ENCODE measurements at regions not wholly inside any gene's neighbourhood (a gene's known extent, or its start where the extent isn't known, plus 50 kb on each side); places are given as distances from the start of the nearest gene placed in this dataset.
"Not testable (repeated sequence)": the region's sequence is repeated elsewhere in the genome, so short reads cannot be mapped to it uniquely, and the experiment has no call there.

GRCh38 chr11:71155846-71156245, 96.5 kb downstream of the SHANK2 start:
- no peak overlapping the region for H3K4me2 ChIP-seq
- H3K27me3 ChIP-seq (ENCODE audit: insufficient read depth, low read depth): no peaks in the 10 kb centered on the region
- TF ChIP-seq, protein P1, sequence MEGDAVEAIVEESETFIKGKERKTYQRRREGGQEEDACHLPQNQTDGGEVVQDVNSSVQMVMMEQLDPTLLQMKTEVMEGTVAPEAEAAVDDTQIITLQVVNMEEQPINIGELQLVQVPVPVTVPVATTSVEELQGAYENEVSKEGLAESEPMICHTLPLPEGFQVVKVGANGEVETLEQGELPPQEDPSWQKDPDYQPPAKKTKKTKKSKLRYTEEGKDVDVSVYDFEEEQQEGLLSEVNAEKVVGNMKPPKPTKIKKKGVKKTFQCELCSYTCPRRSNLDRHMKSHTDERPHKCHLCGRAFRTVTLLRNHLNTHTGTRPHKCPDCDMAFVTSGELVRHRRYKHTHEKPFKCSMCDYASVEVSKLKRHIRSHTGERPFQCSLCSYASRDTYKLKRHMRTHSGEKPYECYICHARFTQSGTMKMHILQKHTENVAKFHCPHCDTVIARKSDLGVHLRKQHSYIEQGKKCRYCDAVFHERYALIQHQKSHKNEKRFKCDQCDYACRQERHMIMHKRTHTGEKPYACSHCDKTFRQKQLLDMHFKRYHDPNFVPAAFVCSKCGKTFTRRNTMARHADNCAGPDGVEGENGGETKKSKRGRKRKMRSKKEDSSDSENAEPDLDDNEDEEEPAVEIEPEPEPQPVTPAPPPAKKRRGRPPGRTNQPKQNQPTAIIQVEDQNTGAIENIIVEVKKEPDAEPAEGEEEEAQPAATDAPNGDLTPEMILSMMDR (conservative IDR thresholded peaks at IDR 0.05; ENCODE audit: low read depth, low read length): no peak
- no peak overlapping the region for H3K27ac ChIP-seq
- no peak overlapping the region for H2AFZ ChIP-seq (ENCODE audit: low read depth)
- H3K4me1 ChIP-seq (ENCODE audit: low read depth, poor library complexity, severe bottlenecking): no peaks in the 10 kb centered on the region
- H3K36me3 ChIP-seq (ENCODE audit: insufficient read depth): no peaks in the 10 kb centered on the region
- no peak overlapping the region for H3K4me3 ChIP-seq (IDR thresholded peaks at IDR 0.05; ENCODE audit: insufficient read depth, low read depth, low read length)
- no peak overlapping the region for H3K9ac ChIP-seq
- H4K20me1 ChIP-seq (ENCODE audit: insufficient read depth): no peaks in the 10 kb centered on the region
- H3K79me2 ChIP-seq (ENCODE audit: insufficient read depth, low read depth): no peaks in the 10 kb centered on the region

DNA sequence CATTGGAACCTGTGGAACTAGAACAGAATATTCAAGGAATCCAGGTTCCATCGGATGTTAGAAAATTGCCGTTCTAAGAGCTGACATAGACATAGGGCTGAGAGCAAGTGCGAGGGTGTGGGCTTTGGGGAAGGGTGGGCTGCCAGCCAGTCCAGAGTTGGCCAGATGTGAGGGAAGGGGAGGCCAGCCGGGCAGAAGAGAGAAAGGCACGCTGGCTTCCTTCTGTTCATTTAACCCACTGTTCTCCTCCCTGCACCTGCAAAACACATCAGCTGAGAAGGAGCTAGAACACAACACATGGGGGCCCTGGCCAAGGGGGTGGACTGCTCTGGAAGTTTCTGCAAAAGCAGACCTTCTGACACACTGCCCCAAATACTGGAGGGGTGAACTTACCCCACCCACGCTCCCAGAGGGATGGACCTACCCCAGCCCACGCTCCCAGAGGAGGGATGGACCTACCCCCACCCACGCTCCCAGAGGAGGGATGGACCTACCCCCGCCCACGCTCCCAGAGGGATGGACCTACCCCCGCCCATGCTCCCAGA, 98.0 kb downstream of the SHANK2 start:
- TF ChIP-seq, protein P1 (conservative IDR thresholded peaks at IDR 0.05; ENCODE audit: low read depth, low read length): no peak
- H4K20me1 ChIP-seq (ENCODE audit: insufficient read depth): no peaks in the 10 kb centered on the region
- no peak overlapping the region for H2AFZ ChIP-seq (ENCODE audit: low read depth)
- H3K36me3 ChIP-seq (ENCODE audit: insufficient read depth): no peaks in the 10 kb centered on the region
- H3K4me1 ChIP-seq (ENCODE audit: low read depth, poor library complexity, severe bottlenecking): no peaks in the 10 kb centered on the region
- H3K9ac ChIP-seq: no peak overlapping the region
- no peaks in the 10 kb centered on the region for H3K27me3 ChIP-seq (ENCODE audit: insufficient read depth, low read depth)
- no peak overlapping the region for H3K4me3 ChIP-seq (IDR thresholded peaks at IDR 0.05; ENCODE audit: insufficient read depth, low read depth, low read length)
- no peaks in the 10 kb centered on the region for H3K79me2 ChIP-seq (ENCODE audit: insufficient read depth, low read depth)
- H3K4me2 ChIP-seq: no peak overlapping the region
- H3K27ac ChIP-seq: no peak overlapping the region

GRCh38 chr11:71153005-71153390, 99.4 kb downstream of the SHANK2 start:
- Histone ChIP-seq H3K4me2 (no peak overlapping the region), H4K20me1 (ENCODE audit: insufficient read depth) (no peaks in the 10 kb centered on the region), H3K79me2 (ENCODE audit: insufficient read depth, low read depth) (no peaks in the 10 kb centered on the region), H3K27me3 (ENCODE audit: insufficient read depth, low read depth) (no peaks in the 10 kb centered on the region), H3K4me1 (ENCODE audit: low read depth, poor library complexity, severe bottlenecking) (no peaks in the 10 kb centered on the region), H2AFZ (ENCODE audit: low read depth) (no peak overlapping the region), H3K36me3 (ENCODE audit: insufficient read depth) (no peaks in the 10 kb centered on the region), H3K27ac (no peak overlapping the region), H3K9ac (no peak overlapping the region), H3K4me3 (IDR thresholded peaks at IDR 0.05; ENCODE audit: insufficient read depth, low read depth, low read length) (no peak overlapping the region)
- TF ChIP-seq, protein P1 (conservative IDR thresholded peaks at IDR 0.05; ENCODE audit: low read depth, low read length): no peak

DNA sequence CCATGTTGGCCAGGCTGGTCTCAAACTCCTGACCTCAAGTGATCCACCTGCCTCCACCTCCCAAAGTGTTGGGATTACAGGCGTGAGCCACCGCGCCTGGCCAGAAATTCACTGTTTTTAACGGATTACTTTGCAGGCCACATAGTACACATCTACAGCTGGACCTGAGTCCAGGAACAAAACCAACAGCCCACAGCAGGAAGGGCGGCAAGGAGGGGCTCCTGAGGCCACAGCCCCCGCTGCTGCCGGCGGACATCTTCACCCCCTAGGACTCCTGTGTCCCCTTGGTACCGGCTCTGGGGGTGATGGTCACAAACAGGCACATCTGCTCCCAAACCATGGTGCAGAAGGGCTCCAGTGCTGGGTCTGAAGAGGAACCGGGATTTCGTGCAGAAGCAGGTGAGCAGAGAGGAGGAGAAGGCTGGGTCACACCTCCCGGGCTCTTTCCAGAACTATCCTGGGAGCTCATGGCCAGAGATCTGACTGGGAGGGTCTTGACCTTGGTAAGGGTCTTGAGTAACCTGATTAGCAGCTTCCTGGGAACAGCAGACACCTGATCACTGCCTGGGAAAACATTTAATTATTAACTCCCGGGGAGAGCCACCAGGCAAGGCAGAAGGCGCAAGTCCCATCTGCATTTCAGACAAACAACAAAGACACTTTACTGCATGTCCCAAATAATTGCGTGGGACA, 99.9 kb downstream of the SHANK2 start:
- H2AFZ ChIP-seq (ENCODE audit: low read depth); H3K4me3 ChIP-seq (IDR thresholded peaks at IDR 0.05; ENCODE audit: insufficient read depth, low read depth, low read length); H3K4me2 ChIP-seq; H3K79me2 ChIP-seq (ENCODE audit: insufficient read depth, low read depth); H3K27ac ChIP-seq; H4K20me1 ChIP-seq (ENCODE audit: insufficient read depth); H3K27me3 ChIP-seq (ENCODE audit: insufficient read depth, low read depth); H3K4me1 ChIP-seq (ENCODE audit: low read depth, poor library complexity, severe bottlenecking); H3K36me3 ChIP-seq (ENCODE audit: insufficient read depth); H3K9ac ChIP-seq: not testable (repeated sequence)

DNA sequence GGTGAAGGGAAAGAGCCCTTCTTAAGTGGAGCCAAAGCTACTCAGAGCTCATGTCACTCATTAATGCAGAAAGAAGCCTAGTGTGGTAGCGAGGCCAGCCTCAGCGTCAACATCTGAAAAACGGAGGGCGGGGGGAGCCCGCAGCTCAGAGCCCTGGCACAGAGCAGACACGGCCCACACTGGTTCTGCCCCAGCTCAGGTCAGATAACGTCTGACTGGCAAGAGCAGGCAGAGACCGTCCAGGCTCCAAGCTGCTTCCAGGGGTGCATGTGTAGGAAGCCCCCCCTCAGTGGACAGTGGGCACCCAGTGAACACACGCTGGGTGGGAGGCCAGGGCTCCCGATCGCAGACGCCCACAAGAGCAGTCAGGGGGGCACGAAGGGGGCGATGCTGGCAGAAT, 100.8 kb downstream of the SHANK2 start:
- TF ChIP-seq, protein P1 (conservative IDR thresholded peaks at IDR 0.05; ENCODE audit: low read depth, low read length): no peak
- Histone ChIP-seq H2AFZ (ENCODE audit: low read depth) (no peak overlapping the region), H3K79me2 (ENCODE audit: insufficient read depth, low read depth) (no peaks in the 10 kb centered on the region), H3K4me1 (ENCODE audit: low read depth, poor library complexity, severe bottlenecking) (no peaks in the 10 kb centered on the region), H4K20me1 (ENCODE audit: insufficient read depth) (no peaks in the 10 kb centered on the region), H3K36me3 (ENCODE audit: insufficient read depth) (no peaks in the 10 kb centered on the region), H3K27me3 (ENCODE audit: insufficient read depth, low read depth) (no peaks in the 10 kb centered on the region; the same call in 1 of the 2 replicates), H3K4me3 (IDR thresholded peaks at IDR 0.05; ENCODE audit: insufficient read depth, low read depth, low read length) (no peak overlapping the region), H3K27ac (no peak overlapping the region), H3K9ac (no peak overlapping the region), H3K4me2 (no peak overlapping the region)
